GM23248 (cell line): ENCODE measurements at regions not wholly inside any gene's neighbourhood (a gene's known extent, or its start where the extent isn't known, plus 50 kb on each side); places are given as distances from the start of the nearest gene placed in this dataset.

Source experiments
- DNase-seq: peaks from one replicate; pipeline ENCODE4 v3.0.0-alpha.2; 2015
- H2AFZ ChIP-seq: fragments of 200-600 bp; sonication (generic); 2 replicates; pipeline ENCODE4 v1.6.1; 2016; ENCODE audit warnings: antibody characterized with exemption
- H3F3A ChIP-seq: fragments of 200-600 bp; sonication (generic); 2 replicates; pipeline ENCODE4 v1.6.1; 2016; ENCODE audit warnings: mild to moderate bottlenecking, antibody characterized with exemption, mixed run types; ENCODE audit not compliant: insufficient read depth
- H3K27ac ChIP-seq: fragments of 200-600 bp; sonication (generic); 2 replicates; pipeline ENCODE4 v1.5.1; 2016; ENCODE audit warnings: mild to moderate bottlenecking
- H3K27me3 ChIP-seq: fragments of 200-600 bp; sonication (generic); replicated peaks from 2 replicates; pipeline ENCODE4 v1.6.1; 2016; ENCODE audit warnings: mild to moderate bottlenecking; ENCODE audit not compliant: insufficient read depth
- H3K36me3 ChIP-seq: fragments of 200-600 bp; sonication (generic); 2 replicates; pipeline ENCODE4 v1.6.1; 2016; ENCODE audit warnings: low read depth, mild to moderate bottlenecking
- H3K4me1 ChIP-seq: fragments of 200-600 bp; sonication (generic); 2 replicates; pipeline ENCODE4 v1.6.1; 2016; ENCODE audit warnings: mild to moderate bottlenecking; ENCODE audit not compliant: insufficient read depth
- H3K4me2 ChIP-seq: fragments of 200-600 bp; sonication (generic); one replicate; pipeline ENCODE4 v1.6.1; 2016; ENCODE audit warnings: mild to moderate bottlenecking; ENCODE audit not compliant: unreplicated experiment
- H3K4me3 ChIP-seq: fragments of 200-600 bp; sonication (generic); 2 replicates; pipeline ENCODE4 v1.5.1; 2016; ENCODE audit warnings: mild to moderate bottlenecking
- H3K79me2 ChIP-seq: fragments of 200-600 bp; sonication (generic); 2 replicates; pipeline ENCODE4 v1.6.1; 2016; ENCODE audit warnings: mild to moderate bottlenecking; ENCODE audit not compliant: insufficient read depth
- H3K9ac ChIP-seq: fragments of 200-600 bp; sonication (generic); 2 replicates; pipeline ENCODE4 v1.6.1; 2016; ENCODE audit warnings: mild to moderate bottlenecking
- H3K9me2 ChIP-seq: fragments of 200-600 bp; sonication (generic); 2 replicates; pipeline ENCODE4 v1.6.1; 2016; ENCODE audit warnings: mixed run types, mild to moderate bottlenecking, moderate library complexity; ENCODE audit not compliant: insufficient read depth
- H3K9me3 ChIP-seq: fragments of 200-600 bp; sonication (generic); one replicate; pipeline ENCODE4 v1.6.1; 2017; ENCODE audit warnings: low read depth
- H4K20me1 ChIP-seq: fragments of 200-600 bp; sonication (generic); 2 replicates; pipeline ENCODE4 v1.6.0; 2016; ENCODE audit not compliant: insufficient read depth
- EZH2 ChIP-seq: fragments of 200-600 bp; sonication (generic); IDR thresholded peaks from 2 replicates; pipeline ENCODE4 v1.6.1; 2018; ENCODE audit warnings: antibody characterized with exemption, mild to moderate bottlenecking; ENCODE audit not compliant: insufficient read depth, poor library complexity, severe bottlenecking
- EZH2phosphoT487 ChIP-seq: fragments of 200-600 bp; sonication (generic); IDR thresholded peaks from 2 replicates; pipeline ENCODE4 v1.6.1; 2018; ENCODE audit warnings: antibody characterized with exemption, moderate library complexity, mild to moderate bottlenecking, low read depth; ENCODE audit not compliant: insufficient read depth
- WGBS, 2 experiments: methylation state at CpG; one replicate each; pipeline ENCODE4 v1.1.6; 2015 to 2017; ENCODE audit warnings: low lambda C conversion rate in 2 of 2, low coverage in 1 of 2; ENCODE audit errors: missing lambda C conversion rate in 2 of 2; 5-methylcytosine and 5-hydroxymethylcytosine counted together
- in situ Hi-C: fragments of 300-500 bp; cut with MboI; formaldehyde crosslinking; loops from 2 replicates; pipeline ENCODE4 v1.15.0; 2020

DNA sequence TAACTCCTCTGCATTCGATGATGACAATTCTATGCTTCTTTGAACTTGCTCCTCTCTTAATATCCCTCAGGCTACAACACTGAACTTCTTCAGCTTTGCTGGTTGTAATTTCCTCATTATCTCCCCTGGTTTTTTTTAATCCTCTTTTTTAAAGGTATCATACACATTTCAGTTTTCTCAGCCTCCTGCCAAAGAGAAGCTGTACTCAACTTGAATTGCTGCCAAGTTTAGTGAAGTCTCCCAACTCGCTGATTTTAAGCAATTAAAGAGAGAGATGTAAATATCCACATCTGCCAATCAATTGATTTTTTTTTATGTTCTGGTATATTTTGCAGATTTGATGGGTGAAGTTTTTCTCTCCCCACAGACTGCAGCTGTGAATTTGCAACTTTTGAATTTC lies 817.8 kb downstream of the GALC start:
- Histone ChIP-seq H3K4me3 (no peak overlapping the region), H2AFZ (no peak overlapping the region), H3K79me2 (no peaks in the 10 kb centered on the region), H3K4me2 (no peak overlapping the region), H4K20me1 (no peaks in the 10 kb centered on the region), H3K9me2 (no peaks in the 10 kb centered on the region), H3F3A (no peaks in the 10 kb centered on the region), H3K9ac (no peak overlapping the region), H3K9me3 (no peaks in the 10 kb centered on the region), H3K36me3 (no peaks in the 10 kb centered on the region), H3K27ac (no peak overlapping the region), H3K27me3 (no peaks in the 10 kb centered on the region), H3K4me1 (no peaks in the 10 kb centered on the region)
- 6 to 7% methylated on average over 2 of the region's 2 CpGs for WGBS, 2 experiments
- TF ChIP-seq EZH2phosphoT487 (no peak), EZH2 (no peak)
- in situ Hi-C loops: no loop called here
- DNase-seq: no peak

DNA sequence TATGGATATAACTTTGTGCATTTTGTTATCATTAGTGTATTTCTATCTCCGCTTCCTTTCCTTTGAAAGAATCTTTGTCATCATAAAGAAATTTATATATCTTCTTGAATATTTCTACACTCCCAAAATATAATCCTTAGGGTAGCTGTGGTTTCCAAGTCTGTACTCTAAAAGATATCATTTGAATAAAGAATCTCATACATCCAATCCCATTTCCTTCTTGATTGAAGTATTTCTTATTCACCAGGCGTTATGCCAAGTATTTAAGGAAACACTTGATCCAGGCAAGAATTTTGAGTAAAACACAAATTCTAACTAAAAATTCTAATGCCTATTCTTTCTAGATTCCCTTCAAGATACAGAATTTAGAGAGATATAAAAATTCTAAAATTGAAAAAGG lies 821.8 kb downstream of the GALC start:
- H2AFZ ChIP-seq: no peak overlapping the region
- no peaks in the 10 kb centered on the region for H3K27me3 ChIP-seq
- no peaks in the 10 kb centered on the region for H3F3A ChIP-seq
- DNase-seq: no peak
- H3K9me3 ChIP-seq: no peaks in the 10 kb centered on the region
- no peak overlapping the region for H3K4me2 ChIP-seq
- H4K20me1 ChIP-seq: no peaks in the 10 kb centered on the region
- 28 to 30% methylated on average over 2 of the region's 2 CpGs for WGBS, 2 experiments
- TF ChIP-seq EZH2 (no peak), EZH2phosphoT487 (no peak)
- H3K79me2 ChIP-seq: no peaks in the 10 kb centered on the region
- in situ Hi-C loops: no loop called here
- H3K9ac ChIP-seq: no peak overlapping the region
- H3K36me3 ChIP-seq: no peaks in the 10 kb centered on the region
- no peaks in the 10 kb centered on the region for H3K4me1 ChIP-seq
- no peak overlapping the region for H3K27ac ChIP-seq
- H3K9me2 ChIP-seq: no peaks in the 10 kb centered on the region
- H3K4me3 ChIP-seq: no peak overlapping the region

DNA sequence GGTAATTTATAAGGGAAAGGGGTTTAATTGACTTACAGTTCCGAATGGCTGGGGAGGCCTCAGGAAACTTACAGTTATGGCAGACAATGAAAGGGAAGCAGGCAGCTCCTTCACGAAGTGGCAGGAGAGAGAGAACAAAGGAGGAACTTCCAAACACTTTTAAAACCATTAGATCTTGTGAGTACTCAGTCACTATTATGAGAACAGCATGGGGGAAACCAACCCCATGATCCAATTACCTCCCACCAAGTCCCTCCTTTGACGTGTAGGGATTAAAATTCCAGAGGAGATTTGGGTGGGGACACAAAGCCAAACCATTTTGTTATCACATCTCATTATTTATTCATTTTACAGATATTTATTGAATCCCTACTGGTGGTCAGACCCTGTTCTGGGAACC lies 822.8 kb downstream of the GALC start:
- H3K9me2 ChIP-seq: no peaks in the 10 kb centered on the region
- H4K20me1 ChIP-seq: no peaks in the 10 kb centered on the region
- in situ Hi-C loops: no loop called here
- H3K36me3 ChIP-seq: no peaks in the 10 kb centered on the region
- H3K4me3 ChIP-seq: no peak overlapping the region
- H3F3A ChIP-seq: no peaks in the 10 kb centered on the region
- DNase-seq: no peak
- TF ChIP-seq EZH2 (no peak), EZH2phosphoT487 (no peak)
- no peak overlapping the region for H2AFZ ChIP-seq
- no peaks in the 10 kb centered on the region for H3K79me2 ChIP-seq
- no peaks in the 10 kb centered on the region for H3K9me3 ChIP-seq
- H3K27ac ChIP-seq: no peak overlapping the region
- no peak overlapping the region for H3K9ac ChIP-seq
- H3K27me3 ChIP-seq: no peaks in the 10 kb centered on the region
- H3K4me2 ChIP-seq: no peak overlapping the region
- H3K4me1 ChIP-seq: no peaks in the 10 kb centered on the region
- WGBS, 2 experiments: 16 to 21% methylated on average over 3 of the region's 3 CpGs

DNA sequence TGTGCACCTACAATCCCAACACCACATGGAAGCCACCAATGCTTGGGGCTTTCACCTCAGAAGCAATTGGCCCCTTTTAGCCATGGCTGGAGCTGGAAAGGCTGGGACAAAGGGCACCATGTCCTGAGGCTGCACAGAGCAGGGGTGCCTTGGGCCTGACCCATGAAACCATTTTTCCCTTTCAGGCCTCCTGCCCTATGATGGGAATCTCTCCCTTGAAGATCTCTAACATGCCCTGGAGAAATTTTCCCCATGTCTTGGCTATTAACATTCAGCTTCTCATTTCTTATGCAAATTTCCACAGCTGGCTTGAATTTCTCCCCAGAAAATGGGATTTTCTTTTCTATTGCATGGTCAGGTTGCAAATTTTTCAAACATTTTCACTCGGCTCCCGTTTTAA lies 823.6 kb downstream of the GALC start:
- Histone ChIP-seq H3K9me2 (no peaks in the 10 kb centered on the region), H2AFZ (no peak overlapping the region), H3K4me3 (no peak overlapping the region), H3K4me2 (no peak overlapping the region), H4K20me1 (no peaks in the 10 kb centered on the region), H3K27ac (no peak overlapping the region), H3K79me2 (no peaks in the 10 kb centered on the region), H3K36me3 (no peaks in the 10 kb centered on the region), H3K9ac (no peak overlapping the region), H3K9me3 (no peaks in the 10 kb centered on the region), H3F3A (no peaks in the 10 kb centered on the region), H3K27me3 (no peaks in the 10 kb centered on the region), H3K4me1 (no peaks in the 10 kb centered on the region)
- in situ Hi-C loops: no loop called here
- no peak for DNase-seq
- TF ChIP-seq EZH2phosphoT487 (no peak), EZH2 (no peak)
- 36 to 52% methylated on average over 2 of the region's 2 CpGs for WGBS, 2 experiments

DNA sequence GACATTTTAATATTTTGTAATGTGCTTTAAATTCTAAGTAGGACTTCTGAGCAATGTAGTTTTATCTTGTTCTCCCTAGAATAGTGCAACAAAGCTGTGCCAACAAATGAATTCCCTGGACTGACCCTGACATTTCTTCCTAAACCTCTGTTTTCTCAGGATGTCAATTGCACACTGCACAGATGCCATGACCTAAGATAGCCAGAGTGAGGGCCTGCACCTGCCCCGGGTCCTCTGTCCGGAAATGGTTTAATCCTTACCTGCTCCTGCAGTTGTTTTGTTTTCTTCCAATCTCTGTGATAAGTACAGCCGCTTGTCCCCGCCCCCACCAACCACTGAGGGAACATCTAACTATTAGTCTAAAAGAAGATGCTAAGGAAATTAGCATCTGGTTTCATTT lies 831.5 kb downstream of the GALC start:
- H4K20me1 ChIP-seq: no peaks in the 10 kb centered on the region; the same call in 1 of the 2 replicates
- 39 to 46% methylated on average over 4 of the region's 4 CpGs for WGBS, 2 experiments
- in situ Hi-C loops: no loop called here
- no peaks in the 10 kb centered on the region for H3K9me2 ChIP-seq
- no peaks in the 10 kb centered on the region for H3K79me2 ChIP-seq
- DNase-seq: no peak
- H3K4me1 ChIP-seq: no peaks in the 10 kb centered on the region
- H3K4me2 ChIP-seq: no peak overlapping the region
- no peak overlapping the region for H3K27ac ChIP-seq
- H3K9me3 ChIP-seq: no peaks in the 10 kb centered on the region
- no peaks in the 10 kb centered on the region for H3K36me3 ChIP-seq
- H3K9ac ChIP-seq: no peak overlapping the region
- no peaks in the 10 kb centered on the region for H3F3A ChIP-seq
- no peak overlapping the region for H3K4me3 ChIP-seq
- TF ChIP-seq EZH2phosphoT487 (no peak), EZH2 (no peak)
- no peaks in the 10 kb centered on the region for H3K27me3 ChIP-seq
- no peak overlapping the region for H2AFZ ChIP-seq
